ENCODE measurements at regions not wholly inside any gene's neighbourhood (a gene's known extent, or its start where the extent isn't known, plus 50 kb on each side); places are given as distances from the start of the nearest gene placed in this dataset.

GRCh38 chr2:31728406-31729064 lies 147.8 kb upstream of the SRD5A2 start:
- H3K9me3 Mint-ChIP-seq = peaks cover 14% of the 10 kb centered on the region
- H3K27me3 Mint-ChIP-seq (ENCODE audit: low read depth) = peaks cover 3% of the 10 kb centered on the region
- H3K4me3 Mint-ChIP-seq = no peak overlapping the region
- H3K36me3 Mint-ChIP-seq (ENCODE audit: low read depth) = no peaks in the 10 kb centered on the region
- TF ChIP-seq CTCF (IDR thresholded peaks at IDR 0.05; ENCODE audit: unreplicated experiment in 3 of 3) = no peak
- H3K27ac Mint-ChIP-seq = no peak overlapping the region
- no peaks in the 10 kb centered on the region for H3K4me1 Mint-ChIP-seq

GRCh38 chr2:31726457-31726856 lies 145.7 kb upstream of the SRD5A2 start:
- peaks cover 3% of the 10 kb centered on the region for H3K27me3 Mint-ChIP-seq (ENCODE audit: low read depth)
- peaks cover 8% of the 10 kb centered on the region for H3K9me3 Mint-ChIP-seq
- H3K4me1 Mint-ChIP-seq = no peaks in the 10 kb centered on the region
- no peaks in the 10 kb centered on the region for H3K36me3 Mint-ChIP-seq (ENCODE audit: low read depth)
- no peak overlapping the region for H3K4me3 Mint-ChIP-seq
- TF ChIP-seq CTCF (IDR thresholded peaks at IDR 0.05; ENCODE audit: unreplicated experiment in 3 of 3) = no peak
- H3K27ac Mint-ChIP-seq = no peak overlapping the region

- Mint-ChIP-seq H3K9me3 (peaks cover 8% of the 10 kb centered on the region), H3K4me1 (no peaks in the 10 kb centered on the region), H3K27ac (no peak overlapping the region), H3K27me3 (ENCODE audit: low read depth) (peaks cover 3% of the 10 kb centered on the region), H3K36me3 (ENCODE audit: low read depth) (no peaks in the 10 kb centered on the region), H3K4me3 (no peak overlapping the region)
- TF ChIP-seq CTCF (IDR thresholded peaks at IDR 0.05; ENCODE audit: unreplicated experiment in 3 of 3) = no peak
Observed at GRCh38 chr2:31725444-31725843, 144.7 kb upstream of the SRD5A2 start.

- H3K27me3 Mint-ChIP-seq (ENCODE audit: low read depth) = no peaks in the 10 kb centered on the region
- H3K4me3 Mint-ChIP-seq = no peak overlapping the region
- H3K27ac Mint-ChIP-seq = no peak overlapping the region
- peaks cover 5% of the 10 kb centered on the region for H3K9me3 Mint-ChIP-seq
- H3K36me3 Mint-ChIP-seq (ENCODE audit: low read depth) = no peaks in the 10 kb centered on the region
- H3K4me1 Mint-ChIP-seq = no peaks in the 10 kb centered on the region
- TF ChIP-seq CTCF (IDR thresholded peaks at IDR 0.05; ENCODE audit: unreplicated experiment in 3 of 3) = no peak
Observed at GRCh38 chr2:31711737-31712136, 131.0 kb upstream of the SRD5A2 start.

- no peak overlapping the region for H3K27ac Mint-ChIP-seq
- H3K4me3 Mint-ChIP-seq = no peak overlapping the region
- TF ChIP-seq CTCF (IDR thresholded peaks at IDR 0.05; ENCODE audit: unreplicated experiment in 3 of 3) = no peak
- no peaks in the 10 kb centered on the region for H3K36me3 Mint-ChIP-seq (ENCODE audit: low read depth)
- peaks cover 5% of the 10 kb centered on the region for H3K9me3 Mint-ChIP-seq
- no peaks in the 10 kb centered on the region for H3K27me3 Mint-ChIP-seq (ENCODE audit: low read depth)
- no peaks in the 10 kb centered on the region for H3K4me1 Mint-ChIP-seq
Observed at GRCh38 chr2:31710121-31710520, 129.4 kb upstream of the SRD5A2 start.

- peaks cover 2% of the 10 kb centered on the region for H3K9me3 Mint-ChIP-seq
- no peak overlapping the region for H3K4me3 Mint-ChIP-seq
- no peaks in the 10 kb centered on the region for H3K36me3 Mint-ChIP-seq (ENCODE audit: low read depth)
- H3K27me3 Mint-ChIP-seq (ENCODE audit: low read depth) = peaks cover 3% of the 10 kb centered on the region
- H3K27ac Mint-ChIP-seq = no peak overlapping the region
- TF ChIP-seq CTCF (IDR thresholded peaks at IDR 0.05; ENCODE audit: unreplicated experiment in 3 of 3) = no peak
- H3K4me1 Mint-ChIP-seq = no peaks in the 10 kb centered on the region
Observed at GRCh38 chr2:31707992-31708391, 127.3 kb upstream of the SRD5A2 start.
